ENCODE measurements at regions not wholly inside any gene's neighbourhood (a gene's known extent, or its start where the extent isn't known, plus 50 kb on each side); places are given as distances from the start of the nearest gene placed in this dataset.

DNA sequence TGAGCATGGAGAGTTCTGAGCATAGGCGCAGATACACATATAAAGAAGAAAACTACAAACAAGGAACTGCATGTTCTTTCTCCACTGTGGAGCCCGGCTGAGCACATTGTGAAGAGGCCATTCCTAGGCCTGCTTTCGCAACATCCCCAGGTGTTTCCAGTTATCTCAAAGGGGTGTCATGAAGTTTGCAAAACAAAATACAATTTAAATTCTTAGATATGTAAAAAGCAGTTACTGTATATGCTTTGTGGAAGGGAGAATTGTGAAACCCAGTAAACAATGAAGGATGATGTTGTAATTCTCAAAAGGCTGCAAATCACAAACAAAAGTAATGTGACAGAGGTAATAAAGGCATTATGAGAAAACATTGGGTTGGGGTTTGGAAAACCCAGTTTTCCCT, 98.6 kb upstream of the ZNF644 start:
- H3K4ac ChIP-seq (ENCODE audit: low read depth, low read length), result no peak overlapping the region
- H3K27ac ChIP-seq (ENCODE audit: low read depth, low read length), result no peak overlapping the region
- no peak overlapping the region for H4K8ac ChIP-seq (ENCODE audit: low read depth, low read length)
- no peak overlapping the region for H3K4me2 ChIP-seq (ENCODE audit: low read length)
- no peaks in the 10 kb centered on the region for H3K79me2 ChIP-seq (ENCODE audit: control insufficient read depth, insufficient read depth, low read length, poor library complexity)
- peaks cover 4% of the 10 kb centered on the region for H3K79me1 ChIP-seq (ENCODE audit: low read length)
- no peaks in the 10 kb centered on the region for H3K9me3 ChIP-seq (ENCODE audit: insufficient read depth, low read depth, low read length)
- H4K91ac ChIP-seq (ENCODE audit: low read depth, low read length), result no peak overlapping the region
- no peak overlapping the region for H2AFZ ChIP-seq (ENCODE audit: insufficient read depth, low read length, poor library complexity)
- no peak overlapping the region for H3K23ac ChIP-seq (ENCODE audit: low read length)
- H2AK5ac ChIP-seq (ENCODE audit: low read length), result no peak overlapping the region
- no peak overlapping the region for H2BK12ac ChIP-seq (ENCODE audit: low read length)
- H3K27me3 ChIP-seq (ENCODE audit: insufficient read depth, low read length), result no peaks in the 10 kb centered on the region
- no peak overlapping the region for H2BK5ac ChIP-seq (ENCODE audit: low read depth, low read length, poor library complexity)
- no peak overlapping the region for H2BK120ac ChIP-seq (ENCODE audit: insufficient read depth, low read length, poor library complexity)
- H3K18ac ChIP-seq (ENCODE audit: low read length), result no peak overlapping the region
- WGBS (ENCODE audit: extremely low coverage, insufficient coverage, insufficient read length), result no CpG with 5 or more reads among the region's 3 CpGs
- peak; percentile 86 to 94 for DNase-seq
- no peak overlapping the region for H4K12ac ChIP-seq (ENCODE audit: low read depth, low read length)
- H3K36me3 ChIP-seq (ENCODE audit: control insufficient read depth in 1 of 2, insufficient read depth in 2 of 2, low read length in 2 of 2), result no peaks in the 10 kb centered on the region
- H3K4me3 ChIP-seq (ENCODE audit: low read depth, low read length), result no peak overlapping the region
- H3K14ac ChIP-seq (ENCODE audit: low read length), result no peak overlapping the region
- no peak overlapping the region for H3K9ac ChIP-seq (ENCODE audit: low read length)
- H3K4me1 ChIP-seq (ENCODE audit: control insufficient read depth in 1 of 2, insufficient read depth in 2 of 2, low read length in 2 of 2), result peaks cover 16 to 17% of the 10 kb centered on the region in 2 experiments

DNA sequence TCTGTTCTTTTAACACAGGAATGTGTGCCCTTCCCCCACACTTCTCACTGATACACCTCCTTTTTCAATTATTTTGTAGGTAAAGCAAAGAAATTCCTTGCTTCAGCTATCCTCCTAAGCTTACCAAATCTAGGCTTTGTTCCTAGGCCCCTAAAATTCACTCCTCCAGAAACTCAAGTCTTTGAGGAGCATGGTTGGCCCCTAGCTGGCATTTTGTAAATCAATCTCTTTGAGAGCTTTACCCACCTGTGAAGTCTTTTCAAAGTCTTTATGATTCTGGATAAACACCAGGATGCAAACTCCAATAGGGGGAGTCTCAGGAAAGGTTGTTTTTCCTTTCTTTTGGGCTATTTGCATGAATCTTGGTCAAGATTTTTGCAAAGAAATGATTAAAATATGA, 82.9 kb upstream of the ZNF644 start:
- Histone ChIP-seq H4K91ac (ENCODE audit: low read depth, low read length) (no peak overlapping the region), H3K27me3 (ENCODE audit: insufficient read depth, low read length) (no peaks in the 10 kb centered on the region), H3K79me2 (ENCODE audit: control insufficient read depth, insufficient read depth, low read length, poor library complexity) (no peaks in the 10 kb centered on the region), H3K4me3 (ENCODE audit: low read depth, low read length) (no peak overlapping the region), H2AK5ac (ENCODE audit: low read length) (no peak overlapping the region), H4K8ac (ENCODE audit: low read depth, low read length) (no peak overlapping the region), H4K12ac (ENCODE audit: low read depth, low read length) (no peak overlapping the region), H3K4me2 (ENCODE audit: low read length) (no peak overlapping the region), H3K9ac (ENCODE audit: low read length) (no peak overlapping the region), H3K18ac (ENCODE audit: low read length) (no peak overlapping the region), H3K27ac (ENCODE audit: low read depth, low read length) (no peak overlapping the region), H3K23ac (ENCODE audit: low read length) (no peak overlapping the region), H3K79me1 (ENCODE audit: low read length) (peaks cover 10% of the 10 kb centered on the region), H3K14ac (ENCODE audit: low read length) (no peak overlapping the region), H3K4ac (ENCODE audit: low read depth, low read length) (no peak overlapping the region), H2BK12ac (ENCODE audit: low read length) (no peak overlapping the region), H3K4me1 (ENCODE audit: control insufficient read depth in 1 of 2, insufficient read depth in 2 of 2, low read length in 2 of 2) (peaks cover 6 to 8% of the 10 kb centered on the region in 2 experiments), H2AFZ (ENCODE audit: insufficient read depth, low read length, poor library complexity) (no peak overlapping the region), H2BK5ac (ENCODE audit: low read depth, low read length, poor library complexity) (no peak overlapping the region), H3K9me3 (ENCODE audit: insufficient read depth, low read depth, low read length) (no peaks in the 10 kb centered on the region), H2BK120ac (ENCODE audit: insufficient read depth, low read length, poor library complexity) (no peak overlapping the region), H3K36me3 (ENCODE audit: control insufficient read depth in 1 of 2, insufficient read depth in 2 of 2, low read length in 2 of 2) (no peaks in the 10 kb centered on the region)
- DNase-seq, result no peak

DNA sequence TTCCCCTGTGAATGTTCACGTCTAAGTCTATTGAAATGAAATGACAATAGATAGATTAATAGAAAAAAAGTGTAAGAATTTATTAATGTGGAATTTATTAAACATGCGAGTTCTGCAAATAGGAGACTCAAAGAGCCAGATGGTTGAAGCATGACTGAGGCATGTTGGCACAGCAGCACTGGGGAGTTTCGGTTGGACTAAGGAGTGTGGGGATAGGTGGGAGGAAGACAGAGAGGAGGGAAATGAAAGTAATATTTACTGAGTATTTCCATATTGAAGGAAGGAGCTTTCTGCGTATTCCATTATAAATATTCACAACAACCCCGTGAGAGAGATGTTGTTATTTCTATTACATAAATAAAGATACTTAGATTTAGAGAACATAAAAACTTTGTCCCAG, 79.5 kb upstream of the ZNF644 start:
- no peak overlapping the region for H2AFZ ChIP-seq (ENCODE audit: insufficient read depth, low read length, poor library complexity)
- H2AK5ac ChIP-seq (ENCODE audit: low read length), result peak overlapping the region; percentile 87
- no peaks in the 10 kb centered on the region for H3K27me3 ChIP-seq (ENCODE audit: insufficient read depth, low read length)
- no peak overlapping the region for H3K27ac ChIP-seq (ENCODE audit: low read depth, low read length)
- H3K79me1 ChIP-seq (ENCODE audit: low read length), result peaks cover 20% of the 10 kb centered on the region
- WGBS (ENCODE audit: extremely low coverage, insufficient coverage, insufficient read length), result 100% methylated on average over 1 of the region's 5 CpGs
- H3K14ac ChIP-seq (ENCODE audit: low read length), result no peak overlapping the region
- H3K36me3 ChIP-seq (ENCODE audit: control insufficient read depth in 1 of 2, insufficient read depth in 2 of 2, low read length in 2 of 2), result no peaks in the 10 kb centered on the region
- H2BK120ac ChIP-seq (ENCODE audit: insufficient read depth, low read length, poor library complexity), result no peak overlapping the region
- no peak overlapping the region for H4K8ac ChIP-seq (ENCODE audit: low read depth, low read length)
- H3K9me3 ChIP-seq (ENCODE audit: insufficient read depth, low read depth, low read length), result no peaks in the 10 kb centered on the region
- H2BK5ac ChIP-seq (ENCODE audit: low read depth, low read length, poor library complexity), result peak overlapping the region; percentile 59
- H3K4ac ChIP-seq (ENCODE audit: low read depth, low read length), result no peak overlapping the region
- H2BK12ac ChIP-seq (ENCODE audit: low read length), result peak overlapping the region; percentile 99
- H3K9ac ChIP-seq (ENCODE audit: low read length), result no peak overlapping the region
- peak overlapping the region; percentile 72 for H4K91ac ChIP-seq (ENCODE audit: low read depth, low read length)
- H3K79me2 ChIP-seq (ENCODE audit: control insufficient read depth, insufficient read depth, low read length, poor library complexity), result no peaks in the 10 kb centered on the region
- no peak overlapping the region for H3K23ac ChIP-seq (ENCODE audit: low read length)
- H3K18ac ChIP-seq (ENCODE audit: low read length), result no peak overlapping the region
- no peak overlapping the region for H3K4me2 ChIP-seq (ENCODE audit: low read length)
- H3K4me1 ChIP-seq (ENCODE audit: control insufficient read depth in 1 of 2, insufficient read depth in 2 of 2, low read length in 2 of 2), result peaks cover 16 to 17% of the 10 kb centered on the region in 2 experiments
- no peak overlapping the region for H3K4me3 ChIP-seq (ENCODE audit: low read depth, low read length)
- H4K12ac ChIP-seq (ENCODE audit: low read depth, low read length), result no peak overlapping the region
- DNase-seq, result no peak

DNA sequence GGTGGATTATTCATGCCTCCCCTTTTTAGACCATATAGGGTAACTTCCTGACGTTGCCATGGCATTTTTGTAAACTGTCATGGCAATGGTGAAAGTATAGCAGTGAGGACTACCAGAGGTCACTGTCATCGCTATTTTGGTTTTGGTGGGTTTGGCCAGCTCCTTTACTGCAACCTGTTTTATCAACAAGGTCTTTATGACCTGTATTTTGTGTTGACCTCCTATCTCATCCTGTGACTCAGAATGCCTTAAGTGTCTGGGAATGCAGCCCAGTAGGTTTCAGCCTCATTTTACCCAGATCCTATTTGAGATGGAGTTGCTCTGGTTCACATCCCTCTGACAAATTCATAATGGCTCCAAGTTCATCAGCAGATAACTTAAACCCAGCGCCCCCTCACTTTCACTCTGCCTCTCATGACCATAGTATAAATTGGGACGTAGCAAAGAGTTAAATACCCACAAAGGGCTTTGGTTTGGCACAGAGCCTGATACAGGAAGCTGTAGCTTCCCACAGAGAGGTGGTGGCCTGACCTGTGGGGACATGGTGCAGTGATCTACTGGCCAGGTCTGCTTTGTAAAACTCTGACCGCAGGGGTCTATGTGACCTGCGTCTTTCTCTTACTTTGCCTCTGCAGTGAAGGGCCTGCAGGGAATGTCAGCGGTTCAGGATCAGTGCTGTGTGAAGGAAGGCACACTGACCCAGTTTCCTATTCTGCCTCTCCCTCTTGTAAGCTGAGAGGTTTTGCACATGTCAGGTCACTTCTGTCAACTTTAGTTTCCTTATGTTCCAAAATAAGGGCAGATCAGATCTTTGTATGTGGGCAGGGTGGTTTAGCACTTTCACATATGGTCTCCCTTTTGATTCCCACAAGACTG, 78.1 kb upstream of the ZNF644 start:
- peaks cover 16 to 17% of the 10 kb centered on the region in 2 experiments for H3K4me1 ChIP-seq (ENCODE audit: control insufficient read depth in 1 of 2, insufficient read depth in 2 of 2, low read length in 2 of 2)
- H3K4me2 ChIP-seq (ENCODE audit: low read length), result peak overlapping the region; percentile 13
- H3K79me2 ChIP-seq (ENCODE audit: control insufficient read depth, insufficient read depth, low read length, poor library complexity), result no peaks in the 10 kb centered on the region
- peaks cover 20% of the 10 kb centered on the region for H3K79me1 ChIP-seq (ENCODE audit: low read length)
- peak overlapping the region; percentile 81 for H2BK120ac ChIP-seq (ENCODE audit: insufficient read depth, low read length, poor library complexity)
- H3K18ac ChIP-seq (ENCODE audit: low read length), result no peak overlapping the region
- H3K14ac ChIP-seq (ENCODE audit: low read length), result peak overlapping the region; percentile 69
- H2AK5ac ChIP-seq (ENCODE audit: low read length), result no peak overlapping the region
- H3K27me3 ChIP-seq (ENCODE audit: insufficient read depth, low read length), result no peaks in the 10 kb centered on the region
- H2BK5ac ChIP-seq (ENCODE audit: low read depth, low read length, poor library complexity), result peak overlapping the region; percentile 71
- H3K9me3 ChIP-seq (ENCODE audit: insufficient read depth, low read depth, low read length), result no peaks in the 10 kb centered on the region
- H3K36me3 ChIP-seq (ENCODE audit: control insufficient read depth in 1 of 2, insufficient read depth in 2 of 2, low read length in 2 of 2), result no peaks in the 10 kb centered on the region
- peak overlapping the region; percentile 78 for H4K91ac ChIP-seq (ENCODE audit: low read depth, low read length)
- no peak overlapping the region for H3K9ac ChIP-seq (ENCODE audit: low read length)
- WGBS (ENCODE audit: extremely low coverage, insufficient coverage, insufficient read length), result no CpG with 5 or more reads among the region's 7 CpGs
- H2BK12ac ChIP-seq (ENCODE audit: low read length), result peak overlapping the region; percentile 91
- H3K27ac ChIP-seq (ENCODE audit: low read depth, low read length), result peak overlapping the region; percentile 98
- H4K12ac ChIP-seq (ENCODE audit: low read depth, low read length), result no peak overlapping the region
- no peak overlapping the region for H3K4ac ChIP-seq (ENCODE audit: low read depth, low read length)
- no peak overlapping the region for H3K23ac ChIP-seq (ENCODE audit: low read length)
- H2AFZ ChIP-seq (ENCODE audit: insufficient read depth, low read length, poor library complexity), result no peak overlapping the region
- H3K4me3 ChIP-seq (ENCODE audit: low read depth, low read length), result no peak overlapping the region
- peak overlapping the region; percentile 21 for H4K8ac ChIP-seq (ENCODE audit: low read depth, low read length)
- peak; percentile 83 to 89 for DNase-seq
